HG02763 (cell line): ENCODE measurements at regions not wholly inside any gene's neighbourhood (a gene's known extent, or its start where the extent isn't known, plus 50 kb on each side); places are given as distances from the start of the nearest gene placed in this dataset.

ENCODE experiments used
- ATAC-seq: cut with Tn5 transposase; IDR thresholded peaks from one replicate; pipeline ENCODE4 v1.9.1; 2021; ENCODE audit warnings: mild to moderate bottlenecking, moderate library complexity; ENCODE audit not compliant: unreplicated experiment

DNA sequence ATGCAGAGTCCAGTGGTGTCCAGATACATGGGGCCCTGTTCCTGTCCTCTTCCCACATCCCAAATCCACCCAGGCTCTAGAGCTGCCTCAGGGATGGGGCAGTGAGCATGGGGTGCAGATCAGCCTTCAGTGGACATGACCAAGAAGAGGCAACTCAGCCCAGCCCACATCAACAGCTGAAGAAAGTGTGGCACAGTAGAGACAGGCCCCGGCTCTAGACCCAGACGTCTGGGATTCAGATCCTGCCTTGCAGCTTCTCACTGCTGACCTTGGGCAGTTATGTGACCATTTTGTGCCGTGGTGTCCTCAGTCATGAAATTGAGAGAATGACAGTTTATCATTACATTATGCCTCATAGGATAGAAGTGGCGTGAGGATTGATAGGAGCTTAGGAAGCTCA is 54.6 kb upstream of the CST7 start:
- no peak for ATAC-seq

DNA sequence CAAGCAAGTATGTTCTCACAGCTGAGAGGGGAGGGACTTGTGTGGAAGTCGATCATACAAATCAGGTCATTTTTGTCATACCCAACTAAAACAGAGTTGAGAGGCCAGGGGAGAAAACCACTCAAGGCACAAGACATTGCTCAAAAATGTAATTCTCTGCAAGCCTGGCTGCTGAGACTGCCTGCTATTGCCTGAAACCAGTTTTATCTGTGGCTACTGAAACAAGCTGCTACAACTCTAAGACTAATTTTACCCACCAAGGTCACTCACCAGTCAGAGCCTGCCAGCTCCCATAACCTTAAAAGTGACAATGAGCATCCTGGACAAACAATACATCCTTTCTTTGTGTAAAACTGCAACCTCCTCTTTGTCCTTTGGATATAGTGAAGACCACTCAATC is 54.1 kb upstream of the CST7 start:
- ATAC-seq = no peak

DNA sequence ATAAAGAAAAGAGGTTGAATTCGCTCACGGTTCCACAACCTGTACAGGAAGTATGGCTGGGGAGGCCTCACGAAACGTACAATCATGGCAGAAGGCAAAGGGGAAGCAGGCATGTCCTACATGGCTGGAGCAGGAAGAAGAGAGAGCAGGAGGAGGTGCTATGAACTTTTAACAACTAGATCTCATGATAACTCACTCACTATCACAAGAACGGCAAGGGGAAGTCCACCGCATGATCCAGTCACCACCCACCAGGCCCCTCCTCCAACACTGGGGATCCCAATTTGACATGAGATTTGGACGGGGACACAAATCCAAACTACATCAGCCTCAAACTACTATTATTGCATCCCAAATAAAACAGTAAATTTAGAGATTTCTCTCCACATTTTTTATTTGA is 53.6 kb upstream of the CST7 start:
- no peak for ATAC-seq

DNA sequence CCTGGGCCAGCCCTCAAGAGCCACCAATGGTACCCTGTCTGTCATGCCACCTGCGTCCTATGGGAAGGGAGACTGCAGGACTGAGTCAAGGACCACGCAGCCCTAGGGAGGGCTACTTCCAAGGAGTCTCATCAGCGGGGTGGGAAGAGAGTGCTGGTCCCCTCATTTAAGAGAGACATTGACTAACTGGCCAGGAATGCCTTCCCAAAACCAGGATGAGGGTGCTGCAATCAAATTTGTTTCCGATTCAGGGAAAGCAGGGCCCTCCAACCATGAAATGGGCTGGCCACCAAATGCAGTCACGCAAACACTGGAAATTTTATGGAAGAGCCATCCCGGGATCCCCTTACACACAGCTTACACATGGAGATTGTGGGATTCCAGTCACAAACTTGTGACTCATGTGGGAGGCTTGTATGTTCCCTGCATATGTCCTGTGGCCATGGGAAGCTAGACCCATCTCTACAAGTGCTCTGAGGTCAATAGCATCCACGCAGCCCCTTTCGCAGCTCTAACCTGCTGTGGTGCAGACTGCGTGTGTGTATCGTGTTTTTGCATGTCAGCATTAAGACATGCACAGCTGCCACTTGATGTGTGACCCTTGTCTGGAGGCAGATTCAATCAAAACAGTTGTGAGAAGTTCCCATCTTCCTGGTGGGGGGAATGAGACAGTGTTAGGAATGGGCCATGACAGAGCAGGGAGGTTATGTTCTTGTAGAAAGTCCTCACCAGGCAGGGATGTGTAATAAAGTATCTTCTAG is 53.0 kb upstream of the CST7 start:
- no peak for ATAC-seq

DNA sequence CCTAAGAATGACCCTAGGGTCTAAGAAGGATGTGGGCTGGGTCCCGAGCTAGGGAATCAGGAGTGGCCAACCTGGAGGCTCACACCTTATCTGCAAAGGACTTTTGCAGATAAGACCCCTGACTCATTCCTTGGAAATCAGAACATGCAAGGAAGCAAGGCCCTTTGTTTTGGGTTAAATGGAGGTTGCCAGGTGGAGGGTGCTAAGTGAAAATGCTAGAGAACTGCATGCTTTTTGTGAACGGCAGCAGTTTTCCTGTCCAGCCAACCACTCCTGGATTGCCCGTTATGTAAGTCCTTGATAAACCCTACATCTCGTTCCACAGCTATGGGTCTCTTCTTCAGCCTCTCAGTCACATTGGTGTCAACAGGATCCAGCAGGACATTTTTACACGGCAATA is 52.1 kb upstream of the CST7 start:
- ATAC-seq = no peak

DNA sequence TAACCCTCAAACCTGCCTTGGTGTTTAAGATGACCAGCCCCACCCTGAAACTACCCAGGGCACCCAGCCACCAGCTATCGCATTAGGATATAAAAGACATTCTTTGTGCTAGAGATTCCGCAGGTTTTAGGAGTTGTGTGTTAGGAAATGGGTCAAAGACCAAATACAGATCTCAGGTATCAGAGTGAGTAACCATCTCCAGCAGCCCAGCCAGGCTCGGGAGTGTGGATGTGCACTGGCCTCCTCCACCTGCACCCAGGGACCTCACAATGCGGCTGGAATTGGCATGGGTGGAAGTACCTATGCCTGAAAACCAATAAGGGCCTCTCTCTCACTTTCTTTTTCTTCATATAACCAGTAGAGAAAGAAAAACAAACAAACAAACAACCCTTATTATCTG is 51.1 kb upstream of the CST7 start:
- ATAC-seq = no peak

DNA sequence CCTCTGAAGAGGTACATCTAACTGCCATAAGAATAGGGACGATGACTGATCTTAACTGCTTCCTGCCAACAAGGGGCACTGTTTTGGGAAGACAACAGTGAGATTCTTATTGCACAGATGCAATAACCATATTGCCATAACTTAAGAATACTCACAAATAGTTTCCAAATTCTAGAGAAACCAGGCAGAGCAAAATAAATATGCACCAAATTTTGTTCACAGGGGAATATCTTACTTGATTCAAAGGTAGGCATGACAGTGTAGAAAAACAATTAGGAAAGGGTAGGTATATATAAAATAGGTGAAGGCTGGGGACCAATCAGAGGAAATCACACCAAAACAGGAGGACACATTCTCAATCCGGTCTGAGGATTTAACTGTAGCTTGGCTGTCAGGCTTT is 49.9 kb upstream of the CST7 start:
- ATAC-seq = no peak
